ENCODE measurements at regions not wholly inside any gene's neighbourhood (a gene's known extent, or its start where the extent isn't known, plus 50 kb on each side); places are given as distances from the start of the nearest gene placed in this dataset.
"Not testable (repeated sequence)": the region's sequence is repeated elsewhere in the genome, so short reads cannot be mapped to it uniquely, and the experiment has no call there.

- no peaks in the 10 kb centered on the region for H3K36me3 Mint-ChIP-seq
- H3K27me3 Mint-ChIP-seq = peaks cover 3% of the 10 kb centered on the region
- no peaks in the 10 kb centered on the region for H3K9me3 Mint-ChIP-seq
- no peak for DNase-seq (ENCODE audit: extremely low spot score, unreplicated experiment)
- no peak overlapping the region for H3K27ac Mint-ChIP-seq
- TF ChIP-seq CTCF (conservative IDR thresholded peaks at IDR 0.05) = no peak
- H3K4me1 Mint-ChIP-seq (ENCODE audit: unreplicated experiment) = no peaks in the 10 kb centered on the region
- H3K4me3 Mint-ChIP-seq = no peak overlapping the region
These were observed 299.5 kb upstream of the RRP15 start for GRCh38 chr1:217985641-217986040.

GRCh38 chr1:217989510-217989909 is 295.6 kb upstream of the RRP15 start:
- Mint-ChIP-seq H3K4me3 (no peak overlapping the region), H3K27ac (no peak overlapping the region), H3K27me3 (no peaks in the 10 kb centered on the region), H3K4me1 (ENCODE audit: unreplicated experiment) (no peaks in the 10 kb centered on the region), H3K36me3 (no peaks in the 10 kb centered on the region), H3K9me3 (no peaks in the 10 kb centered on the region)
- DNase-seq (ENCODE audit: extremely low spot score, unreplicated experiment) = no peak
- no peak for TF ChIP-seq CTCF (conservative IDR thresholded peaks at IDR 0.05)

GRCh38 chr1:217993439-217993838 is 291.7 kb upstream of the RRP15 start:
- TF ChIP-seq CTCF (conservative IDR thresholded peaks at IDR 0.05) = no peak
- no peaks in the 10 kb centered on the region for H3K27me3 Mint-ChIP-seq
- H3K27ac Mint-ChIP-seq = no peak overlapping the region
- no peak overlapping the region for H3K4me3 Mint-ChIP-seq
- H3K9me3 Mint-ChIP-seq = no peaks in the 10 kb centered on the region
- DNase-seq (ENCODE audit: extremely low spot score, unreplicated experiment) = no peak
- H3K4me1 Mint-ChIP-seq (ENCODE audit: unreplicated experiment) = no peaks in the 10 kb centered on the region
- H3K36me3 Mint-ChIP-seq = no peaks in the 10 kb centered on the region

- not testable (repeated sequence) for H3K4me1 Mint-ChIP-seq (ENCODE audit: unreplicated experiment); DNase-seq (ENCODE audit: extremely low spot score, unreplicated experiment); H3K9me3 Mint-ChIP-seq; H3K27ac Mint-ChIP-seq; H3K4me3 Mint-ChIP-seq; H3K36me3 Mint-ChIP-seq; H3K27me3 Mint-ChIP-seq
These were observed 276.8 kb upstream of the RRP15 start for GRCh38 chr1:218008296-218008695.

GRCh38 chr1:218015106-218015505 is 270.0 kb upstream of the RRP15 start:
- not testable (repeated sequence) for H3K4me1 Mint-ChIP-seq (ENCODE audit: unreplicated experiment); H3K27me3 Mint-ChIP-seq; DNase-seq (ENCODE audit: extremely low spot score, unreplicated experiment); H3K9me3 Mint-ChIP-seq; H3K36me3 Mint-ChIP-seq; H3K27ac Mint-ChIP-seq; H3K4me3 Mint-ChIP-seq

GRCh38 chr1:218024211-218024720 is 260.8 kb upstream of the RRP15 start:
- no peaks in the 10 kb centered on the region for H3K4me1 Mint-ChIP-seq (ENCODE audit: unreplicated experiment)

More at GRCh38 chr1:218024211-218024720, 260.8 kb upstream of the RRP15 start:
- TF ChIP-seq CTCF (conservative IDR thresholded peaks at IDR 0.05) = no peak
- Mint-ChIP-seq H3K27ac (no peak overlapping the region), H3K4me3 (no peak overlapping the region), H3K36me3 (no peaks in the 10 kb centered on the region), H3K9me3 (no peaks in the 10 kb centered on the region), H3K27me3 (peaks cover 3% of the 10 kb centered on the region)
- no peak for DNase-seq (ENCODE audit: extremely low spot score, unreplicated experiment)
